ENCODE measurements at regions not wholly inside any gene's neighbourhood (a gene's known extent, or its start where the extent isn't known, plus 50 kb on each side); places are given as distances from the start of the nearest gene placed in this dataset.

DNA sequence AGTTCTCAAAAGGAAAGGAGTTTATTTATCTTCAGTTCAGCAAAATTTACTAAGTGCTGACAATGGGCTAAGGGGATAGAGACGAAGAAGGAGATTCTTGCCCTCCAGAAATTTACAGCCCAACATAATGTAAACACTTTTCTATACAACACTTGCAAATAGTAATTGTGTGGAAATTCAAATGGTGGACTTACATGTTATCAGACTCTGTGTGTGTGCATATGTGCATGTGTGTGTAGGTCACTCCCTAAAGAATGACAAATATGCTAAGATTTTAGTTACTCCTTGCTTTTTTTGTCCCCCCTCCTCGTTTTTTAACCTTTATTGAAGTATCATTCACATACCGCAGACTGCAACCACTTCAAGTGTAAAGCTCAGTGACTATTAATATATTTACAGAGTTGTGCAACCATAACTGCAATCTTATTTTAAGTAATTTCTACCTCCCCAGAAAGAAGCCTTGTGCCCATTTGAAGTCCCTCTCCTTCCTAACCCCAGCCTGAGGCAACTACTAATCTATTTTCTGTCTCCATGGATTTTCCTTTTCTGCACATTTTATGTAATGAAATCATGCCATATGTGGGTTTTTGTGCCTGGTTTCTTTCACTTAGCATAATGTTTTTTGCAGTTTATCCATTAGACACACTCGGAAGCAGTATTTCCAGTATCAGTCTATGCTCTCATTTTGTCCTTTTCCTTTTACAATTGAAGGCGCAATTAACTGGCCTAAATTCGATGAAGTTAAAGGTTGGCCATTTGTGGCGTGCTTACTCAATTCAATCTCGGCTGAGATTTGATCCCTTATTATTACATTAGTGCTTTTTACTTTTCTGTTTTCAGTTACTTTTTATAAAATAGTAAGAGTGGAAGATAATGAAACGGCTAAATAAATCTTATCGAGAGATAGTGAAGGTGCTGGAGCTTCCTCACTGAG, 318.4 kb downstream of the HAPSTR1 start:
- H3K9me3 Mint-ChIP-seq (ENCODE audit: unreplicated experiment): peaks cover 2% of the 10 kb centered on the region
- no peaks in the 10 kb centered on the region for H3K79me2 ChIP-seq (ENCODE audit: insufficient read depth, low read length)
- H3K4me1 Mint-ChIP-seq (ENCODE audit: low read depth, unreplicated experiment): no peaks in the 10 kb centered on the region
- no peak overlapping the region for H3K27ac ChIP-seq (ENCODE audit: low read depth, low read length)
- no peak for FAIRE-seq
- no peak overlapping the region for H3K4me3 ChIP-seq (ENCODE audit: insufficient read depth, low read depth, low read length)
- H2AFZ ChIP-seq (ENCODE audit: low read depth, low read length): no peak overlapping the region
- H3K36me3 ChIP-seq (ENCODE audit: insufficient read depth, low read length): no peaks in the 10 kb centered on the region
- no peak overlapping the region for H3K4me3 Mint-ChIP-seq (ENCODE audit: unreplicated experiment)
- no peaks in the 10 kb centered on the region for H3K27me3 ChIP-seq (ENCODE audit: insufficient read depth, low read length)
- no peak for TF ChIP-seq EZH2 (IDR thresholded peaks at IDR 0.05; ENCODE audit: insufficient read depth, low read length)
- TF ChIP-seq, protein P1, sequence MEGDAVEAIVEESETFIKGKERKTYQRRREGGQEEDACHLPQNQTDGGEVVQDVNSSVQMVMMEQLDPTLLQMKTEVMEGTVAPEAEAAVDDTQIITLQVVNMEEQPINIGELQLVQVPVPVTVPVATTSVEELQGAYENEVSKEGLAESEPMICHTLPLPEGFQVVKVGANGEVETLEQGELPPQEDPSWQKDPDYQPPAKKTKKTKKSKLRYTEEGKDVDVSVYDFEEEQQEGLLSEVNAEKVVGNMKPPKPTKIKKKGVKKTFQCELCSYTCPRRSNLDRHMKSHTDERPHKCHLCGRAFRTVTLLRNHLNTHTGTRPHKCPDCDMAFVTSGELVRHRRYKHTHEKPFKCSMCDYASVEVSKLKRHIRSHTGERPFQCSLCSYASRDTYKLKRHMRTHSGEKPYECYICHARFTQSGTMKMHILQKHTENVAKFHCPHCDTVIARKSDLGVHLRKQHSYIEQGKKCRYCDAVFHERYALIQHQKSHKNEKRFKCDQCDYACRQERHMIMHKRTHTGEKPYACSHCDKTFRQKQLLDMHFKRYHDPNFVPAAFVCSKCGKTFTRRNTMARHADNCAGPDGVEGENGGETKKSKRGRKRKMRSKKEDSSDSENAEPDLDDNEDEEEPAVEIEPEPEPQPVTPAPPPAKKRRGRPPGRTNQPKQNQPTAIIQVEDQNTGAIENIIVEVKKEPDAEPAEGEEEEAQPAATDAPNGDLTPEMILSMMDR (IDR thresholded peaks at IDR 0.05; ENCODE audit: insufficient read depth, low read depth, low read length): no peak
- H3K4me1 ChIP-seq (ENCODE audit: insufficient read depth, low read length): no peaks in the 10 kb centered on the region
- DNase-seq (ENCODE audit: low read depth): no peak
- H3K36me3 Mint-ChIP-seq (ENCODE audit: low read depth, unreplicated experiment): no peaks in the 10 kb centered on the region
- no peak overlapping the region for H3K27ac Mint-ChIP-seq (ENCODE audit: unreplicated experiment)
- peaks cover 30% of the 10 kb centered on the region for H3K27me3 Mint-ChIP-seq (ENCODE audit: low read depth, unreplicated experiment)
- H3K9me3 ChIP-seq (ENCODE audit: insufficient read depth, low read depth, low read length): peaks cover 4% of the 10 kb centered on the region
- H3K4me2 ChIP-seq (ENCODE audit: low read length): no peak overlapping the region
- no peaks in the 10 kb centered on the region for H4K20me1 ChIP-seq (ENCODE audit: insufficient read depth, low read length)
- H3K9ac ChIP-seq (ENCODE audit: low read length): no peak overlapping the region

DNA sequence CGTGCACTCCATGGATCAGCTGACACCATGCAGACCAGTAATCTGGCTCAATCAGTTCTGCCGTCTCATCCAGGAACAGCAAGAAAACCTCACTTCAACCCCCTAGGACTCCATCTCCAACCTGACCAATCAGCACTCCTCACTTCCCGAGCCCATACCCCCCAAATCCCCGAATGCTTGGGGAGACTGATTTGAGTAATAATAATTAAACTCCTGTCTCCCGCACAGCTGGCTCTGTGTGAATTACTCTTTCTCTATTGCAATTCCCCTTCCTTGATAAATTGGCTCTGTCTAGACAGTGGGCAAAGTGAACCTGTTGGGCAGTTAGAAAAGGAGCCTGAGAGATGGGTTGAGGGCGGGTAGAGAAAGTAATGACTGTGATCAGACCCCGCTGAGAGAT, 320.0 kb downstream of the HAPSTR1 start:
- Mint-ChIP-seq H3K36me3 (ENCODE audit: low read depth, unreplicated experiment) (no peaks in the 10 kb centered on the region), H3K4me1 (ENCODE audit: low read depth, unreplicated experiment) (no peaks in the 10 kb centered on the region)
- no peak overlapping the region for H3K4me3 ChIP-seq (ENCODE audit: insufficient read depth, low read depth, low read length)

More for the DNA sequence above, 320.0 kb downstream of the HAPSTR1 start:
- Histone ChIP-seq H3K4me2 (ENCODE audit: low read length) (no peak overlapping the region), H3K4me1 (ENCODE audit: insufficient read depth, low read length) (no peaks in the 10 kb centered on the region), H3K36me3 (ENCODE audit: insufficient read depth, low read length) (no peaks in the 10 kb centered on the region), H2AFZ (ENCODE audit: low read depth, low read length) (no peak overlapping the region), H3K27me3 (ENCODE audit: insufficient read depth, low read length) (no peaks in the 10 kb centered on the region), H4K20me1 (ENCODE audit: insufficient read depth, low read length) (no peaks in the 10 kb centered on the region), H3K27ac (ENCODE audit: low read depth, low read length) (no peak overlapping the region), H3K79me2 (ENCODE audit: insufficient read depth, low read length) (no peaks in the 10 kb centered on the region), H3K9me3 (ENCODE audit: insufficient read depth, low read depth, low read length) (no peaks in the 10 kb centered on the region), H3K9ac (ENCODE audit: low read length) (no peak overlapping the region)
- FAIRE-seq (no peak), DNase-seq (ENCODE audit: low read depth) (no peak)
- peaks cover 4% of the 10 kb centered on the region for H3K9me3 Mint-ChIP-seq (ENCODE audit: unreplicated experiment)
- peaks cover 32% of the 10 kb centered on the region for H3K27me3 Mint-ChIP-seq (ENCODE audit: low read depth, unreplicated experiment)
- TF ChIP-seq, protein P1 (IDR thresholded peaks at IDR 0.05; ENCODE audit: insufficient read depth, low read depth, low read length): no peak
- no peak for TF ChIP-seq EZH2 (IDR thresholded peaks at IDR 0.05; ENCODE audit: insufficient read depth, low read length)
- no peak overlapping the region for H3K4me3 Mint-ChIP-seq (ENCODE audit: unreplicated experiment)
- H3K27ac Mint-ChIP-seq (ENCODE audit: unreplicated experiment): no peak overlapping the region
